Heart left ventricle (tissue), 13 donors: ENCODE measurements at regions not wholly inside any gene's neighbourhood (a gene's known extent, or its start where the extent isn't known, plus 50 kb on each side); places are given as distances from the start of the nearest gene placed in this dataset.
"Not testable (repeated sequence)": the region's sequence is repeated elsewhere in the genome, so short reads cannot be mapped to it uniquely, and the experiment has no call there.

Experiments used
- CTCF ChIP-seq, 12 donors: fragments of 200-600 bp; sonication (generic) in 4 of 12; IDR thresholded peaks; one replicate each; pipeline versions ENCODE4 v1.5.0 to v1.8.0; 2018 to 2022; ENCODE audit warnings: antibody characterized with exemption in 12 of 12, mild to moderate bottlenecking in 5 of 12
- POLR2A ChIP-seq, 2 donors: fragments of 450-650 bp; IDR thresholded peaks; one replicate each; pipeline ENCODE4 v1.6.1; 2017; ENCODE audit warnings: antibody characterized with exemption in 2 of 2, mild to moderate bottlenecking in 2 of 2, moderate library complexity in 2 of 2
- donor health status: ischemic (EF 13 %, LVEDD 7.1; RV severe dilation, severe dysfunction).
- donor health status: DM: no; HTN: yes; CAD: no.
- donor health status: DM: no; HTN: no; CAD: no.
- donor health status: ischemic (EF 25% LVEDD 6.9; RV normal size, moderate dysfunction).
- donor health status: ischemic (EF 25% LVEDD 5.7; RV mildly dilated, moderate dysfunction).
- donor health status: ischemic (EF 35%, LVEDD 5.7; RV mildly dilated, moderate dysfunction).
- donor health status: nonischemic (EF 11% LVEDD 7.7; RV severe dilation, severe dysfunction).
- donor health status: DM: yes; HTN: yes; CAD: no.
- donor health status: PGD.
- donor health status: ischemic (EF 29% LVEDD 5.4; RV normal size, mild dysfunction).
- donor health status: nonischemic (EF 23%, LVEDD 6.1; RV moderate dilation, normal function).

DNA sequence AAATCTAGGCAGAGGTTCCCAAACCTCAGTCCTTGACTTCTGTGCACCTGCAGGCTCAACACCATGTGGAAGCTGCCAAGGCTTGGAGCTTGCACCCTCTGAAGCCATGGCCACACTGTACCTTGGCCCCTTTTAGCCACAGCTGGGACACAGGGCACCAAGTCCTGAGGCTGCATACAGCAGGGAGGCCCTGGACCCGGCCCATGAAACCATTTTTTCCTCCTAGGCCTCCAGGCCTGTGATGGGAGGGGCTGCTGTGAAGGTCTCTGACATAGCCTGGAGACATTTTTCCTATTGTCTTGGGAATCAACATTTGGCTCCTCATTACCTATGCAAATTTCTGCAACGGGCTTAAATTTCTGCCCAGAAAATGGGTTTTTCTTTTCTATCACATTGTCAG lies 77.9 kb upstream of the MSTN start:
- TF ChIP-seq CTCF, POLR2A (IDR thresholded peaks at IDR 0.05): not testable (repeated sequence)
